ENCODE measurements at regions not wholly inside any gene's neighbourhood (a gene's known extent, or its start where the extent isn't known, plus 50 kb on each side); places are given as distances from the start of the nearest gene placed in this dataset.

DNA sequence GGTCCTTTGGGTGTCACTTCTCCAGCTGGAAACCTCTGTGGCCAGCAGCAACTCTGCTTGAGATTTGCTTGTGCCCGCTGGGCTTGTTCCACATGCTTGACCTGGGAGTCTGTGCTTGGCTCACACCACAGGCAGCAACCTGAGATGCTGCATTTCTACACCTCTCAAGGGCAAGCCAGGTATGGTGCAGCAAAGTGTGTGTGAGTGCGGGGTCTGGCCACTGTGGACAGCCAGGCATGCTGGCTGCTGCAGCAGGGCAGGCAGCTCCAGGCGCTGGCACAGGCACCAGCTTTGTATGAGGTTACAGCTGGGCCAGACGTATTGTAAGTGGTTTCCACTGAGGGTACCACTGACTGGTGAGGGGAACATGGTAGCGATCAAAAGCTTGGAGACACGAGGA lies 242.0 kb downstream of the PTGER3 start:
- Histone ChIP-seq H3K4me3 (ENCODE audit: control insufficient read depth in 2 of 3, extremely low read depth in 1 of 3, insufficient read depth in 2 of 3, low read depth in 1 of 3, low read length in 3 of 3) (no peak overlapping the region), H3K4me1 (ENCODE audit: control insufficient read depth, extremely low read depth, insufficient read depth, low read length) (no peaks in the 10 kb centered on the region), H4K20me1 (ENCODE audit: control insufficient read depth, extremely low read depth, insufficient read depth, low read length) (no peaks in the 10 kb centered on the region), H3K9me1 (ENCODE audit: control insufficient read depth, extremely low read depth, insufficient read depth, low read length) (no peaks in the 10 kb centered on the region), H3K79me2 (ENCODE audit: control insufficient read depth, insufficient read depth, low read length) (no peaks in the 10 kb centered on the region), H2AFZ (ENCODE audit: control insufficient read depth, low read length) (no peak overlapping the region), H3K36me3 (ENCODE audit: control insufficient read depth in 2 of 2, extremely low read depth in 1 of 2, insufficient read depth in 2 of 2, low read length in 2 of 2) (no peaks in the 10 kb centered on the region), H3K4me2 (ENCODE audit: control insufficient read depth, extremely low read depth, insufficient read depth, low read depth, low read length) (no peak overlapping the region), H3K9ac (ENCODE audit: control insufficient read depth, extremely low read depth, insufficient read depth, low read length) (no peak overlapping the region), H3K27me3 (ENCODE audit: control insufficient read depth, extremely low read depth, insufficient read depth, low read length) (no peaks in the 10 kb centered on the region), H3K27ac (ENCODE audit: control insufficient read depth, insufficient read depth, low read length) (no peak overlapping the region), H3K9me3 (ENCODE audit: control insufficient read depth, low read depth, low read length) (peaks cover 7% of the 10 kb centered on the region)
- dilution Hi-C loops (cut with MboI; ENCODE audit: extremely low pct_ligation_motif_present, low sequenced_read_pairs), result no loop called here
- FAIRE-seq (no peak), DNase-seq (ENCODE audit: low read depth, low spot score) (no peak)
- no peak for TF ChIP-seq EZH2 (IDR thresholded peaks at IDR 0.05; ENCODE audit: low read length)
- TF ChIP-seq, protein P1, sequence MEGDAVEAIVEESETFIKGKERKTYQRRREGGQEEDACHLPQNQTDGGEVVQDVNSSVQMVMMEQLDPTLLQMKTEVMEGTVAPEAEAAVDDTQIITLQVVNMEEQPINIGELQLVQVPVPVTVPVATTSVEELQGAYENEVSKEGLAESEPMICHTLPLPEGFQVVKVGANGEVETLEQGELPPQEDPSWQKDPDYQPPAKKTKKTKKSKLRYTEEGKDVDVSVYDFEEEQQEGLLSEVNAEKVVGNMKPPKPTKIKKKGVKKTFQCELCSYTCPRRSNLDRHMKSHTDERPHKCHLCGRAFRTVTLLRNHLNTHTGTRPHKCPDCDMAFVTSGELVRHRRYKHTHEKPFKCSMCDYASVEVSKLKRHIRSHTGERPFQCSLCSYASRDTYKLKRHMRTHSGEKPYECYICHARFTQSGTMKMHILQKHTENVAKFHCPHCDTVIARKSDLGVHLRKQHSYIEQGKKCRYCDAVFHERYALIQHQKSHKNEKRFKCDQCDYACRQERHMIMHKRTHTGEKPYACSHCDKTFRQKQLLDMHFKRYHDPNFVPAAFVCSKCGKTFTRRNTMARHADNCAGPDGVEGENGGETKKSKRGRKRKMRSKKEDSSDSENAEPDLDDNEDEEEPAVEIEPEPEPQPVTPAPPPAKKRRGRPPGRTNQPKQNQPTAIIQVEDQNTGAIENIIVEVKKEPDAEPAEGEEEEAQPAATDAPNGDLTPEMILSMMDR (optimal IDR thresholded peaks at IDR 0.05 in 1 of 3, IDR thresholded peaks at IDR 0.05 in 1 of 3, conservative IDR thresholded peaks at IDR 0.05 in 1 of 3; ENCODE audit: extremely low read depth in 1 of 3, insufficient read depth in 2 of 3, low read length in 3 of 3), result no peak

DNA sequence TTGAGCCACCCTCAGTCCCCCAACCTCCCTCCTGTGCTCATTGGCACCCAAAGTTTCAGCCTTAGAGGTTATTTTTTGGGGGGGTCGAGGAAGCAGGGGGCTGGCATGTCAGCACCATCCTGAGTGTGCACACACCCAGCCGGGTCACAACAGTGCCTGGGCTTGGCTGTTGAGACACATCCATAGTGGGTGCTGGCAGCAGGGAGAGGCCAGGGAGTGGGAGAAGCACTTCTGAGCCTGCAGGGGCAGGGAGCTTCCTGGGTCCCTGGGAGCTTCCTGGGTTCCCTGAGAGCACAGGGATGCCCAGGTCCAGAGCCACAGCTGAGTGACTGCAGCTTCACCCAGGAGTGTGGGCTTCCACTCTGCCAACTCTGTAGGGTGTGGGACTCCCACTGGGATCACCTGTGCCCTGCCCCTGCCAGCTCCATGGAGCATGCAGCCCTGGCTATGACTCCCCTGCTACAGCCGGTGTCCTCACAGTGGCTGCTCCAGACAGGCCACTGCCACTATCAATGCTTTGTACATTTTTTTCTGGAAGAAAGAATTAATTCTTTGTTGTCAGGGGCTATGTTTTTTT lies 240.4 kb downstream of the PTGER3 start:
- dilution Hi-C loops (cut with MboI; ENCODE audit: extremely low pct_ligation_motif_present, low sequenced_read_pairs), result no loop called here
- no peaks in the 10 kb centered on the region for H4K20me1 ChIP-seq (ENCODE audit: control insufficient read depth, extremely low read depth, insufficient read depth, low read length)
- H3K79me2 ChIP-seq (ENCODE audit: control insufficient read depth, insufficient read depth, low read length), result no peaks in the 10 kb centered on the region
- H2AFZ ChIP-seq (ENCODE audit: control insufficient read depth, low read length), result no peak overlapping the region
- FAIRE-seq (no peak), DNase-seq (ENCODE audit: low read depth, low spot score) (no peak)
- H3K9me3 ChIP-seq (ENCODE audit: control insufficient read depth, low read depth, low read length), result peaks cover 5% of the 10 kb centered on the region
- no peak overlapping the region for H3K4me3 ChIP-seq (ENCODE audit: control insufficient read depth in 2 of 3, extremely low read depth in 1 of 3, insufficient read depth in 2 of 3, low read depth in 1 of 3, low read length in 3 of 3)
- no peaks in the 10 kb centered on the region for H3K4me1 ChIP-seq (ENCODE audit: control insufficient read depth, extremely low read depth, insufficient read depth, low read length)
- H3K9ac ChIP-seq (ENCODE audit: control insufficient read depth, extremely low read depth, insufficient read depth, low read length), result no peak overlapping the region
- H3K27ac ChIP-seq (ENCODE audit: control insufficient read depth, insufficient read depth, low read length), result no peak overlapping the region
- no peaks in the 10 kb centered on the region for H3K36me3 ChIP-seq (ENCODE audit: control insufficient read depth in 2 of 2, extremely low read depth in 1 of 2, insufficient read depth in 2 of 2, low read length in 2 of 2)
- no peaks in the 10 kb centered on the region for H3K9me1 ChIP-seq (ENCODE audit: control insufficient read depth, extremely low read depth, insufficient read depth, low read length)
- H3K27me3 ChIP-seq (ENCODE audit: control insufficient read depth, extremely low read depth, insufficient read depth, low read length), result no peaks in the 10 kb centered on the region
- H3K4me2 ChIP-seq (ENCODE audit: control insufficient read depth, extremely low read depth, insufficient read depth, low read depth, low read length), result no peak overlapping the region
- TF ChIP-seq, protein P1 (optimal IDR thresholded peaks at IDR 0.05 in 1 of 3, IDR thresholded peaks at IDR 0.05 in 1 of 3, conservative IDR thresholded peaks at IDR 0.05 in 1 of 3; ENCODE audit: extremely low read depth in 1 of 3, insufficient read depth in 2 of 3, low read length in 3 of 3), result no peak
- no peak for TF ChIP-seq EZH2 (IDR thresholded peaks at IDR 0.05; ENCODE audit: low read length)
